ENCODE measurements at regions not wholly inside any gene's neighbourhood (a gene's known extent, or its start where the extent isn't known, plus 50 kb on each side); places are given as distances from the start of the nearest gene placed in this dataset.

DNA sequence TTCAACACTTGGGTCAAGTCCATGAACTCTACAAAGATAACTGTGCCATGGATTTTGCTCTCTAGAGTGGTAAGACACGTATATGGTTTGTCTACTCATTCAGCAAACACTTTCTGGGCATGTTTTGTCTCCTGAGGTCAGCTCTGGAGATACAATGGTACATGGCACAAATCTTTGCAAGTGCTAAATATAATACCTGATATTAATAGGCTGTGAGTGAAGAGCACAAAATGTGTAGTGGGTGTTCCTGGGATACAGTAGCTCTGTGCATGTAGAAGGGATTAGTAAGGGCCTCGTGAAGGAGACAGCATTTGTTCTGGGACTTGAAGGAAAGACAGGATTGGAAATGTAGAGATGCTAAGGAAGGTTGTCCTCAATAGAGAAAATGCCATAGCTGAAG lies 360.9 kb downstream of the BCKDHB start:
- WGBS, 2 donors = 91 to 92% methylated on average over 2 of the region's 2 CpGs
- DNase-seq (ENCODE audit: low spot score in 2 of 2) = no peak

DNA sequence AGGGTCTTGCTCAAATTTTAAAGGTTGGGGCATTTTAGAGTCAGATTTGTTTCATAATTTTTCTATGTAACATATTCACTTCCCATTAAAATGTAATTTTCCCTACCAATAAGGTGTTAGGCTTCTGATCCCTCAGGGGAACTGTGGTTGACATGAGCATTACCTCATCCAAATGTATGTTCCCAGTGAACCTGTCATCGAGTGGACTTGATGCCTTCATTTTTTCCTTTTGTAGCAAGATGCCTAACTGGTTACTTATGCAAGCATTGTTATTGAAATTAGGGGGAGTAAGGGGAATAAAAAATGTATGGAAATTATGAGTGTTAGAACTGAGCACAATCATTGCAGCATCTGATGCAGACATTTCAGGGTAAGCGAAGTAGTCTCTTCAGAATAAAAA lies 360.5 kb downstream of the BCKDHB start:
- 85 to 88% methylated on average over 2 of the region's 2 CpGs for WGBS, 2 donors
- intact Hi-C loops (cut with DNase I; ENCODE audit: low total_unique reads) = no loop called here
- no peak for TF ChIP-seq POLR2A (IDR thresholded peaks at IDR 0.05)
- H3K4me3 ChIP-seq (ENCODE audit: low read depth, poor library complexity, severe bottlenecking) = no peak overlapping the region
- no peak for DNase-seq (ENCODE audit: low spot score in 2 of 2)

More for the DNA sequence above, 360.9 kb downstream of the BCKDHB start:
- H3K4me3 ChIP-seq (ENCODE audit: low read depth, poor library complexity, severe bottlenecking) = no peak overlapping the region
- no peak for TF ChIP-seq POLR2A (IDR thresholded peaks at IDR 0.05)
- TF ChIP-seq, protein P1, sequence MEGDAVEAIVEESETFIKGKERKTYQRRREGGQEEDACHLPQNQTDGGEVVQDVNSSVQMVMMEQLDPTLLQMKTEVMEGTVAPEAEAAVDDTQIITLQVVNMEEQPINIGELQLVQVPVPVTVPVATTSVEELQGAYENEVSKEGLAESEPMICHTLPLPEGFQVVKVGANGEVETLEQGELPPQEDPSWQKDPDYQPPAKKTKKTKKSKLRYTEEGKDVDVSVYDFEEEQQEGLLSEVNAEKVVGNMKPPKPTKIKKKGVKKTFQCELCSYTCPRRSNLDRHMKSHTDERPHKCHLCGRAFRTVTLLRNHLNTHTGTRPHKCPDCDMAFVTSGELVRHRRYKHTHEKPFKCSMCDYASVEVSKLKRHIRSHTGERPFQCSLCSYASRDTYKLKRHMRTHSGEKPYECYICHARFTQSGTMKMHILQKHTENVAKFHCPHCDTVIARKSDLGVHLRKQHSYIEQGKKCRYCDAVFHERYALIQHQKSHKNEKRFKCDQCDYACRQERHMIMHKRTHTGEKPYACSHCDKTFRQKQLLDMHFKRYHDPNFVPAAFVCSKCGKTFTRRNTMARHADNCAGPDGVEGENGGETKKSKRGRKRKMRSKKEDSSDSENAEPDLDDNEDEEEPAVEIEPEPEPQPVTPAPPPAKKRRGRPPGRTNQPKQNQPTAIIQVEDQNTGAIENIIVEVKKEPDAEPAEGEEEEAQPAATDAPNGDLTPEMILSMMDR (IDR thresholded peaks at IDR 0.05) = no peak
- intact Hi-C loops (cut with DNase I; ENCODE audit: low total_unique reads) = no loop called here

DNA sequence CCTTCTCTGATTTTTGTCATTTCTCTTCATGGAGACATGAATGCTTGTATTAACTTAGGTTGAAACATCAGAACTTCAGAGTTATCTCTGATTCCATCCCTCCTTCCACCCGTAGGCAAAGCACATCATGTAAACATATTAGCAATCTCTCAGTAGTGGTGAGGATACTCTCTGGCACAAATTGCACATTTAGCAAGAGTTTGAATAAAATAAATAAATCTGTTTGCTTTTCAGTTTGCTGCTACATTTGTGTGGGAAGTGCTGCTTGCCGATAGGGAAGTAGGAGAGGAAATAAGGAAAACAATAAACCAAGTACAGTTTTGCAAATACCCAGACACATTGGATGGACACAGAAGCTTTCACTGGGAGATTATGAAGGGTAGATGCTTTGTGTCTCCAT lies 359.0 kb downstream of the BCKDHB start:
- H3K4me3 ChIP-seq (ENCODE audit: low read depth, poor library complexity, severe bottlenecking) = no peak overlapping the region
- intact Hi-C loops (cut with DNase I; ENCODE audit: low total_unique reads) = no loop called here
- DNase-seq (ENCODE audit: low spot score in 2 of 2) = no peak
- WGBS, 2 donors = 81 to 84% methylated on average over 2 of the region's 2 CpGs
- no peak for TF ChIP-seq POLR2A (IDR thresholded peaks at IDR 0.05)

DNA sequence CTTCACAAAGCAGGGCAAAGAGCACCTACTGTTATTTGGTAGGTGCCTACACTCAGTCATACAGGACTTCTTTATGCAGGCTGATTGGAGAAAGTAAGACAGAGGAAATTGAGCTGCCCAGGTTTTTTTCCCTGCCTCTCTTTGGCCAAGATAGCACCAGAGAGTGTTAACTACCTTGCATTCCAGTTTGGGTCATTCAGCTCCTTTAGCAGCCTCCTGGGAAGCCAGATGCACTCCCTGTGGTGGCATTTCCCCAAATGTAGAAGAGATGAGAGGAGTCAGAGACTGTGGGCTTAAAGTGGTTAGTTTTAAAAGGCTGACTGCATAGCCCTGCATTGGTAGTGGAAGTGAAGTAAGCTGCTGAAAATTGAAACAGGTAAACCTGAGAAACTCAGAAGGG lies 358.4 kb downstream of the BCKDHB start:
- no peak for DNase-seq (ENCODE audit: low spot score in 2 of 2)
- no peak overlapping the region for H3K4me3 ChIP-seq (ENCODE audit: low read depth, poor library complexity, severe bottlenecking)
- TF ChIP-seq, protein P1 (IDR thresholded peaks at IDR 0.05) = no peak
- no peak for TF ChIP-seq POLR2A (IDR thresholded peaks at IDR 0.05)
- intact Hi-C loops (cut with DNase I; ENCODE audit: low total_unique reads) = no loop called here

DNA sequence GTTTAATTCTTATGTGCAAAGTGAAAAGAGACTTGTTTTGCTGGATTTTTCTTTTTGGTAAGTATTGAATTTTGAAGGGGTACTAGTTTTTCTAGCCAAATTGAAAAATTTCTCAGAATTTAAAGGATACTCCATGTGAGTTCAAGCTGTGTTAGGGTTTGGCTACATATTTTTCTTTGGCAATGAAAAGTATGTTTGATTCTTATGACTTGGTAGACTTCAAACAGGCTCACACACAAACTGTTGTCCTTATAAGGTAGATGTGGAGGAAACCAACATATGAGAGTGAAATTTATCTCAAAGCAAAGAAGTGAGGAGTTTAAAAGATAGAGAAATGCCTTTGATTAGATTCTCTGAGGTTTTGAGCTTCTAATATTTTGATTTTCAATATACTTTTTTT lies 356.7 kb downstream of the BCKDHB start:
- no peak overlapping the region for H3K4me3 ChIP-seq (ENCODE audit: low read depth, poor library complexity, severe bottlenecking)
- DNase-seq (ENCODE audit: low spot score in 2 of 2) = no peak
- TF ChIP-seq POLR2A (IDR thresholded peaks at IDR 0.05) = no peak
- TF ChIP-seq, protein P1 (IDR thresholded peaks at IDR 0.05) = no peak
- intact Hi-C loops (cut with DNase I; ENCODE audit: low total_unique reads) = no loop called here

DNA sequence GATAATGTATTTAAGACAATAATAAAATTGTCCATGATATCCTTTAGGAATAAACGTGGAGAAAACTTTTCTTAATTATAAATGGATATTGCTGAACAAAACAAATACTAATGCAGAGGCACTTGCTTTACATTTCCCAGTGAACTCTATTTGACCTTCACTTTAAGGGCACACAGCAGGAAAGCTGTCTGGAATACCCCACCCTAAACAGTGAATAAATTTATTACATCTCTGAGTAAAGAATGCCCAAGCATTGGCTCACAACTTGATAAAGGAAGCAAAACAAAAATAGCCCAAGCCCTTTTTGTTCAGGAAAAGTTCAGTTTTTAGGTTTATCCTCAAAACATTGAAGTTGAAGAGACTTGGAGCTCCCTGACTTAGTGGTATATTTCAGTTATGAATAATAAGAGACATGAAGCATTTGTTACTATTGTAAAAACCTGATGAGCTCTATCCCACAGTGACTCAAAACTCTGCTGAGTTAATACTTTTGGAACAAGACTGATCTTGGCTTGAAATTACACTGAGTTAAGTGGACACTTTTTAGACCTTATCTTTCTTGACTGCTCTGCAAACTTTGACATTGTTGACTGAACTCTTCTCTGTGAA lies 353.9 kb downstream of the BCKDHB start:
- TF ChIP-seq, protein P1 (IDR thresholded peaks at IDR 0.05) = no peak
- no peak for TF ChIP-seq POLR2A (IDR thresholded peaks at IDR 0.05)
- H3K4me3 ChIP-seq (ENCODE audit: low read depth, poor library complexity, severe bottlenecking) = no peak overlapping the region
- WGBS, 2 donors = 43 to 67% methylated on average over 1 of the region's 1 CpG
- no peak for DNase-seq (ENCODE audit: low spot score in 2 of 2)
- intact Hi-C loops (cut with DNase I; ENCODE audit: low total_unique reads) = no loop called here

DNA sequence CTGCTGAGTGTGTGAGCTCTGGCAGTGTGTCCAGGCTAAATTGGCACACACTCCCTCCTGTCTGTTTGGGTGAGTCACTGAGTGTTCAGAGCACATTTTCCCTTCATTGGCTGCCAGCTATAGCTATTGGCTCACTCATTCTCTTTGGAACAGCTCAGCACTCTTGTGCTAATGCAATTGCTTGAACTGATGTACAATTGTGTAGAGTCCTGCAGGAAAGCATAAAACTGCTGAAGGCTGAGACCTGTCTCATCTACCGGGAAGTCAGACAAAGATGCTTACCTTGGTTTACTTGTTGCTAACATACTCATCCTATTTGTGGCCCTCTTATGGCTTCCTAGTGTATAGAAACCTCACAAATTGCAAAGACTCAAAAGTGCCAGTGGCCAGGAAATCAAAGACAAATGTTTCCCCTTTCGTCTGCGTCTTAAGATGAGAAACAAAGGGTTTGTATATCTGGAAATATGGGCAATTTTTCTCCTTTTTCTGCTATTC lies 351.0 kb downstream of the BCKDHB start:
- DNase-seq (ENCODE audit: low spot score in 2 of 2) = peak; percentile 77 to 84
- intact Hi-C loops (cut with DNase I; ENCODE audit: low total_unique reads) = no loop called here
- H3K4me3 ChIP-seq (ENCODE audit: low read depth, poor library complexity, severe bottlenecking) = no peak overlapping the region
- TF ChIP-seq, protein P1 (IDR thresholded peaks at IDR 0.05) = no peak
- no peak for TF ChIP-seq POLR2A (IDR thresholded peaks at IDR 0.05)
- WGBS, 2 donors = 14 to 17% methylated on average over 3 of the region's 3 CpGs

Data from lower leg skin (tissue), 4 donors.